GM21423 (cell line): ENCODE measurements at regions not wholly inside any gene's neighbourhood (a gene's known extent, or its start where the extent isn't known, plus 50 kb on each side); places are given as distances from the start of the nearest gene placed in this dataset.
"Not testable (repeated sequence)": the region's sequence is repeated elsewhere in the genome, so short reads cannot be mapped to it uniquely, and the experiment has no call there.

Source experiments
- ATAC-seq: cut with Tn5 transposase; IDR thresholded peaks from one replicate; pipeline ENCODE4 v1.9.1; 2021; ENCODE audit warnings: mild to moderate bottlenecking, moderate library complexity; ENCODE audit not compliant: unreplicated experiment

DNA sequence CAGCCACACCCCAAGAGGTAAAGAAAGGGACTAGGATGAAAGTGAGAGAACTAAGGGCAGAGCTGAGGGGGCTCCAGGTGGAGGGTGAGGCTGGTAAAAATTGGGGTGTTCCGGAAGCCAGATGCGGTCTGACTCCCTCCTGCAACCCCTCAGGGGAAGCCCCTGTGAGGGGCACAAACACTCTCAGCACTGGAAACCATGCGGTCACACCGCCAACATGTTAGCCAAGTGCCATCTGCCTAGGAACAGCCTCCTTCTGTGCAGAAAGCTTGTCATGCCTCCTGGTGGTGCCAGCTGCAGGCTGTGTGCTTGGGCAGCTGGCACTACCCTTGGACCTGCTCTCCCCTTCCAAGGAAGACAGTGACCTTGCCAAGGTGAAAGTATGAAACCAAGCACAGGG is 83.5 kb upstream of the RPL38 start:
- no peak for ATAC-seq

DNA sequence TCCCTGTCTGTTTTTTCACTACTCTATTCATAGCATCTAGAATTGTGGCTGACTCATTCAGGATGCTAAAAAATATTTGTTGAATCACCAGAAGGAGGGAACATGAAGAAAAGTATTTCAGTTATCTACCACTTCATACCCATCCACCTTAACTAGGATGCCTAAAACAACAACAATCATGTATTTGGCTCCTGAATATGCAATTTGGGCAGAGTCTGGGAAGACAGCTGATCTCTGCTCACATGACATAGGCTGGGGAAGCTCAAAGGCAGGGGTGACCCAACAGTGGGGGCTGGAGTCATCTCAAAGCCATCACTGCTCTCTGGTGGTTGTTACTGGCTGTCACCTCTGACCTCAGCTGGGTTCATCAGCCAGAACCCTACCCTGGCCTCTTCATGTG is 80.1 kb upstream of the RPL38 start:
- ATAC-seq = no peak

DNA sequence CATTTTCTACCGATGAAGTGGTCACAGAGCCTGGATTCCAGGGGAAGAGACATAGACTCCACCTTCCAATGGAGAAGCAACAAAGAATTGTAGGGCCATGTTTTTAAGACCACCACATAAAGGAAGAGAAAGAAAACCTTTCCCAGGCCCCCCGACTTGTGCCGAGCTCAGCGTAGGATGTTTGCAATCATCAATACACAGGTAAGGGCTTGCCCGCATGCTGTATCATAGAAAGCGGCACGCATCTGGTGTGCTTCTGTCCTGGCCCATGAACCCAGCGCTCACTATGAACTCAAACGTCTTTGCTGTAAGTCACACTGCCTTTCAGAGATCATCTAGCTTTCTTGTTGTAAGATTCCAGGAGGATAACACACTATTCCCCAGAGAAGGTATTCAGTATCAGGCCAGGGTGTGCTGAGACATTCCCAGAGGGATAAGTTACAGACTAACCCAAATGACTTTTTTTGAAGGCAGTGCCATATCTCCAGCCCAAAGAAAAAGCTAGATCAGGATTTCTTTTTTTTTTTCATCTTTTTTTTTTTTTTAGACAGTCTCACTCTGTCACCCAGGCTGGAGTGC is 79.5 kb upstream of the RPL38 start:
- ATAC-seq = no peak

DNA sequence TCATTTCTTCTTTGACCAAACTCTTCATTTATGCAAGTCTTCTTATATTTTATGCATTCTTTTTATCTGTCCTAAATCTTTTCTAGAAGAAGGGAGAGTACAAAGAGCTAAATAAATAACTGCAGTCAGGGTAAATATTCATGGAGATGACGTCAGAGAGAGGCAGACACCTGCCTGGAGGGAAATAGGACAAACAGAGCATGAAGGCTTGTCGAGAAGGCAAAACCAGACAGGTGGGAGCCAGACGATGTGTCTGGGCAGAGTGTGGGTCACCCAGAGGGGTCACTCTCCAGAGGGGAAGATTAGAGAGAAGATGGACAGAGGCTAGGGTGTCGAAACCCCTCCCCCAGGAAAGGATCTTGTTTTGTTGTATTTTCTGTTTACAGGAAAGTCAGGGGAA is 78.3 kb upstream of the RPL38 start:
- ATAC-seq = no peak

DNA sequence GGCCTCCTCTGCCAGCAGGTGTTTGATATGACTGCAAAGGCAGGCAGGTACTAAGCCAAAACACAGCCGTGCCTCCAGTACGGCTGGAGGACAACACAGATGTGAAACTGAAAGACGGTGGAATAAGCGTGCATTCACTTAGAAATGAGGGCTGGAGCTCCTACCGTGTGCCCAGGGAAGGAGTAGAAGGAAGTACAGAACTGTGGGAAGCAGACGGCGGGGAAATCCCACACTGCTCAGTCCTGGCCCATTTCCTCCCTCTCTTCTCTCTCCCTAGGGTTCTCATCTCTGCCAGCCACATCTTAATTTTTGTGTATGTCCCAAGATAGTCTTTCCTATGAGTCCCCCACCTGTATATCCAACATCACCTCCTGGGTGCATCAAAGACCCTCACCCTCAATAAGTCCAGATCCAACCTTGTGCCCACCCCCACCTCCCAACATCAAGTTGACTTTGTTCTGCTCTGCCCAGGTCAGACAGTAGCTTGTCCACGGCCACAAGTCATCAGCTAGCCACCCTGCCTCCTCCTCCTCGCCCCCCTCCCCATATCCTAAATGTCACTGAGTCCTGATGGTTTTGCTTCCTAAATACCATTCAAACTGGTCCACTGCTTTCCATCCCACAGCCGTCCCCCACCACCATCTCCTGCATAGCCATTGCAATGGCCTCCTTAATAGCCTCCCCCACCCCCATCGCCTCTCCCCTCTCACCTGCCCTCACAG is 77.1 kb upstream of the RPL38 start:
- ATAC-seq = no peak

DNA sequence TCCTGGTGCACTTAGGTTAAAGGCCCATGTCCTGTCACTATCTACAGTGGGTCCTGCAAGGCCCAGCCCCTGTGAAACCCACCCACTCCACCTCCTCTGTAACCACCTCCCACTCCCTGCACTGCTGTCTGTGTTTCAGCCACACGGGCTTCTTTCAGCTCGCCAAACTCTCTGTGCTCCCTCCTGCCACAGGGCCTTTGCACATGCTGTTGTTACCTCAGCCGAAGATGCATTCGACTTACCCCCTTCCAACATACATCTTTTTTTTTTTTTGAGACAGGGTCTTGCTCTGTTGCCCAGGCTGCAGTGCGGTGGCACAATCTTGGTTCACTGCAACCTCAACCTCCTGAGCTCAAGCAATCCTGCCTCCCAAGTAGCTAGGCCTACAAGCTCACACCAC is 76.5 kb upstream of the RPL38 start:
- no peak for ATAC-seq

DNA sequence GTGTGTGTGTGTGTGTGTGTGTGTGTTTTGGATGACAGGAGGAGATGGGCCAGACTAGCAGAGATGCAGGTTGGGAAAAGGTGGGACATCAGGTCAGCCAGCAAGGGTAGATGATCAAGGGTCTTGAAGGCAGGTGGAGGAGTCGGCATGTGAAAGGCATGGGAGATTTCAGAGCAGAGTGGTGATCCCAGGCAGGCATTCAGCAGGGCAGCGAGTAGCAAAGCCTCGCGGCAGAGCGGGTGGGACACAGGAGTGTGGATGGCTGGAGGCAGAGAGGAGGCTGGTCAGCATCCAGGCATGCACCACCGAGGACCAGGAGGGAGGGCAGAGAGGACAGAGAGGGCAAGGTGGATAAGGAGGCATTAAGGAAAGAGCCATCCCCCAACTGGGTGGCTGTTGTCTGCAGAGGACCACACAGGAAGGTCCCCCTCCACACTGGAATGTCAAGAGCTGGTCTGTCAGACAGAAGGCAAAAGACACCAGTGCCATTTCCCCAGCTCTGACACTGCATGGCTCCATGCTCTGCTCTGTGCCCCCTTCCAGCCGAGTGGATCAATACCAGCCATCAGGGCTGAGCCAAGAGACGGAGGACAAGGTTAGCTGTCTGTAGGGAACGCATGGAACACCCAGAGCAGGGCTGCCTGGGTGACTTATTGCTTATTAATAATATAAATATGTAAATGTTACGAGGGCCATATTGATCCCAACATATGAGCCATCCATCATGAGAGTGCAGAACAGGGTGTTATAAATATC is 74.8 kb upstream of the RPL38 start:
- ATAC-seq = no peak

DNA sequence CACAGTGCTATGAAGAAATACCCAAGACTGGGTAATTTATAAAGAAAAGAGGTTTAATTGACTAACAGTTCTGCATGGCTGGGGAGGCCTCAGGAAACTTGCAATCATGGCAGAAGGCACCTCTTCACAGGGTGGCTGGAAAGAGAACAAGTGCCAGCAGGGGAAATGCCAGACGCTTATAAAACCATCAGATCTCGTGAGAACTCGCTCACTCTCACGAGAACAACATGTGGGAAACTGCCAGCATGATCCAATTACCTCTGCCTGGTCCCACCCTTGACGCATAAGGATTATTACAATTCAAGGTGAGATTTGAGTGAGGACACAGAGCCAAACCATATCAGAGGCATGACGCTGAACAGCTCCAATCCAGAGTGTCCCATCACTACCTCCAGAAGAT is 73.7 kb upstream of the RPL38 start:
- not testable (repeated sequence) for ATAC-seq

DNA sequence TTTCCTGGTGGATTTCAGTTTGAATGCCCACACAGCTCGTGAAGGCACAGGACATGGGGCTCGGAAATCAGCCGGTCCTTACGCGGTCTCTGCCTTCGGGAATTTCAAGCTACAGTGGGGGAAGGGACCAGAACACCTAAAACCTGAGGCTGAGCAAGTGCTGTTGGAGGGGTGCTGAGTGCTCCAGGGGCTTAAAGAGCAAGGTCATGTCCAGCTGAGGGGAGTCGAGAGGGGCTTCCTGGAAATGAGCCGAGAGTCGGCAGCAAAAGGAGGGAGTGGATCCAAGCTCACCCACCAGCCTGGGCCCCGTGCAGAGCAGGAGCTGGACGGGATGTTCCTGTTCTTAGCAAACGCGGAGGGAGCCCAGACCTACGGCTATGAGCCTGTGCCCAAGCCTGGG is 73.2 kb upstream of the RPL38 start:
- no peak for ATAC-seq

DNA sequence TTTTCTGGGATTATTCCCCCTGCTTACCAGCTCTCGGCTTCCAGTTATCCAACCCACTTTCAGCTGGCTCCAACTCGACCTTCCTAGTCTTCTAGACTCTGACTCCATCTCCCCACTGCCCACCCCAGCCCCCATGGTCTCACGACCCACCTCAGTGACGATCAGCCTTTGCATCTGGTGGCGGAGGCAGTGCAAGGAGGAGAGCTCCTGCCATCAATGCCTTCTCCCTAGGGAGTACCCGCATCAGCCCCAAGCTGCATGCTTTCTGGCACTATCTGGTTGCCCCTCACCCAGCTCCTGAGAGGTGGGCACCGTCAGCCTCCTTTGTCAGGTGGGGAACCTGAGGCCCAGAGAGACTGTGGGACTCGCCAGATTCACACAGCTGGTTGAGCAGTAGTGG is 72.6 kb upstream of the RPL38 start:
- no peak for ATAC-seq

DNA sequence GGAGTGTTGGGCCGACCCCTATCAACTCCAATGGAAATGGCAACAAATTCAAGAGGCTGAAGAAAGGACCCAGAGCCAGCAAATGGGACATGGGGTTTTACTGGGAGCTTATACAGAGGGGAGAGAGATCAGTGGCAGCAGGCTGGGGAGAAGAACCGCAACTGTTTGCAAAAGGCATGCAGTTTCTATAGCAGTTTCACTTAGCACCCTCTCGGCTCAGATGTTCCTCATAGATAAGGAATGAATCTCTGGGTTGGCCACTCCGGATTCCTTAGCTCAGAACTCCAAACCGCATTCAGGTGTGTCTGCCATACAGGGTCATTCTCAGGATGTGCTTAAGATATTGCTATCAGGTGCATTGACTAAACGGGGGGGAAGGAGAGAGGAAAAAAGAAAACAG is 71.1 kb upstream of the RPL38 start:
- no peak for ATAC-seq

DNA sequence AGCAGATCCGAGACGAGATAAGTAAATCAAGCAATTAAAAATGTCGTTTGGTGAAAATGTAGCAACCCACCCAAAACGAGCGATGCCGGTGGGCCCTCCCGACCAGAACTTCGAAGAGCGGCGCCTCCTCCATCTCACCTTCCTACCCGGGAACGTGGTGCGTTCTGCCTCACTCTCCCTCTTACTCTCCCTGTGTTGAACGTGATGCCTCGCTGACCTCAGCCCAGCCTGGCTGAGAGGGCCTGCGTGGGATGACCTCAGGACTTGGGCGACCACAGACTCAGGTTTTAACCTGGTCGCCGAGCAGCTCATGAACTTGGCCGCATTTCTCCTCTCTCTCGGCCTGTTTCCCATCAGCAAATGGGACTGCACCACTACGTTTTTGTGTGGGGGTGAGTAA is 69.7 kb upstream of the RPL38 start:
- ATAC-seq = no peak

DNA sequence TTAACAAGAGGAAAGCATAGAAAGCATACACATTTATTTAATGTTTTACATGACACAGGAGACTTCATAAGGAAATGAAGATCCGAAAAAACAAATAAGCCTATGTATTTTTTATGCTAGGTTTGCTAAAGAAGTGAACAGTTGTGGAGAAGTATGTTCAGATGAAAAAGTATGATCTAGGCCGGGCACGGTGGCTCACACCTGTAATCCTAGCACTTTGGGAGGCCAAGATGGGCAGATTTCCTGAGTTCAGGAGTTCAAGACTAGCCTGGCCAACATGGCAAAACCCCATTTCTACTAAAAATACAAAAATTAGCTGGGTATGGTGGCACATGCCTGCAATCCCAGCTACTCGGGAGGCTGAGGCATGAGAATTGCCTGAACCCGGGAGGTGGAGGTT is 69.2 kb upstream of the RPL38 start:
- ATAC-seq = not testable (repeated sequence)

DNA sequence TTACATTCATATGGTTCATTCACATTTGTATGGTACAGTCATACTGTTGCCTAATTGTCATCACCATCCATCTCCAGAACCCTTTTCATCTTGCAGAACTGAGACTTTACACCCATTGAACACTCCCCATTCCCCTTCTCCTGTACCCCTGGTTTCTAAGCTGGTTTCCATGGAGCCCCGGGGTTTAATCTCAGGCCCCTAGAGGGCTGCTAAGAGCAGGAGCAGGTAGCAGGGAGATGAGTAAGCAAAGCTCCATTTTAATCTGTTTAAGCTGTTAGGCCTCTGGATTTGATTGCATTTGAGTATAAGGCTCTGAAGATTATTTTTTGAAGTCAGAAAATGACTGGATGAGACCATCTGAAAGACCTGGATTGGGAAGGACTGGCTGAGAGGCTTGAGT is 68.5 kb upstream of the RPL38 start:
- ATAC-seq = no peak

DNA sequence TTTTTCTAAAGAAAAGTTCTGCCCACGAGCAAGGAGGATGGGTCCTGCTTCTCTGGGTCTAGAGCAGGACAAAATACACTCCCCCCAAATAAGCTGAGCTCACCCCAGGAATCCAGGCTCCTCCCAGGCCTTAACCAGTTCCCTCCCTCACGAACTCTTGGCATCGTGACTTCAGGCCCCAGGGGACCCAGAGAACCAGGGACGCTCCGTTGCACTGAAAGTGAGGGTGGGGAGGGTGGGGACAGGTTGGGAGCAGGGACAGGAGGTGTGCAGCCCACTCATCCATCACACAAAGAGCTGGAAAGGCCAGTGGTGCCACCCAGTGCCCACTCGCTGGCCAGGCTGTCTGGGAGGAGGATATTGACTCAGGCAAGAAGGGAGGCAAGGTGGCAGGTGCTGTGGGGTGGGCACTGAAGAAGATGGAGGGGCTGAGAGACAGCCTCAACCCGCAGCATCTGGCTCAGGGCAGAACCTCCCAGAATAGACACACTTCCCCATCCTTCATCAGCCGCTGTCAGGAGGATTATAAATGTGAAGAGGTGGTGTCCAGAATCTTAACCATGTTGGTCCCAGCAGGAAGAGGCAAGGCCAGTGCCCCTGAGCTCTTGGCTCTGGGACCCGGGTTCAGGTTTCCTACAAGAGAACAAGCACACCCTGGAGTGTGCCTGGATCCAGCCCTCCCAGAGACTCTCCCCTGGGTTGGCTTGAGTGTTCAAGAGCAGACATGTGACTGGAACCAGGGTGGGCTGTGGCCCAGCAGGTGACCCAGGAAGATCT is 67.9 kb upstream of the RPL38 start:
- ATAC-seq = no peak

DNA sequence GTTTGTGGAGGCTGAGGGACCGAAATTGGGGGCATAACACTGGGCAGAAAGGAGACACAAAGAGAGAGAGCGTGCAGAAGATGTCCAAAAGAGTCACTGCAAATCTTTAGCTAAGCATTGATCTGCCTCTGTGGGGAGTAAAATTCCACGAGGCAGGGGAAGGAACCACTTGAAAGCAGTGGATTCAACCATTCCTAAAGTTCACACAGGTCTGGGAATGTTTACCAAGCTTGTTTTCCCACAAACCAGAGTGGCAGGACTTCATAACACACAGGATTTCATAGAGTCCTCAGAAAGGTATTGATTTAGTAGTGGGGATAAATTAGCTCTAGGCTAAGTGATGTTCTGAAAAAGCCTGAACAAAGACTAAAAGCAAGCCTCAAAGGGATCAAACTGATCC is 66.1 kb upstream of the RPL38 start:
- ATAC-seq = no peak

DNA sequence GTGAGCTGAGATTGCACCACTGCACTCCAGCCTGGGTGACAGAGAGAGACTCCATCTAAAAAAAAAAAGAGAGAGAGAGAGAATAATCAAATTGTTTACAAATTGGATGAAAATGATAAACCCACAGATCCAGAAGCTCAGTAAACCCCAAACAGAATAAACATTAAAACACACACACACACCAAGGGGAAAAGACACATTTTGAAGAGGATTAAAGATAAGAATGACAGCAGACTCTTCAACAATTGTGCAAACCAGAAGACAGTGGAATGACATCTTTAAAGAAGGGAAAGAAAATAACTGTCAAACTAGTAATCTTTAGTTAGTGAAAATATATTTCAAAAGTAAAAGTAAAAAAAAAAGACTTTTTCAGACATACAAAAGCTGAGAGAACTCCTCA is 64.4 kb upstream of the RPL38 start:
- no peak for ATAC-seq

DNA sequence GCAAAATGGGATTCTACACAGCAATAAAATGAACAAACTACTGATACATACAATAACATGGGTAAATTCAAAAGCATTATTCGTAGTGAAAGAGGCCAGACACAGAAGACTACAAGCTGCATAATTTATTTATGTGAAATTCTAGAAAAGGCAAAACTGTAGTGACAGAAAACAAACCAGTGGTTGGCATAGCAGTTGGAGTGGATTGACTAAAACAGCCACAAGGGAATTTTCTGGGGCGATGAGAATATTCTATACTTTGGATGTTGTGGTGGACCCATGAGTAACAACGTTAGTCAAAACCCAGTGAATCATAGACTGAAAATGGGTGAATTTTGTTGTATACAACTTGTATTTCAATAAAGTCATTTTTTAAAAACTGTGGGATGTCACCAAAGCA is 63.2 kb upstream of the RPL38 start:
- ATAC-seq = no peak

DNA sequence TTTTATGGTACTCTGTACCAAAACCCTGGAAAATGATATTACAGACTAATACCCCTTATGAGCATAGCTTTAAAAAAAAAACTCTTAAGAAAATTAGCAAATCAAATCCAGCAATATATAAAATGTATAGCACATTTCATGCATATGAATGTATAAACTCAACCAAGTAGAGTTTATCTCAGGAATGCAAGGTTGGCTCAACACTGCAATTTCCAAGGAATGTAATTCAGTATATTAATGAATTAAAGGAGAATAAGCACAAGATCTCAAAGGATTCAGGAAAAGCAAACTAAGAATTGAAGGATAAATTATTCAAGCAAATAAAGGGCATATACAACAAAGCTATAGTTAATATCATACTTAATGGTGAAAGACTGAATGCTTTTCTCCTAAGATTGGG is 61.9 kb upstream of the RPL38 start:
- ATAC-seq = no peak

DNA sequence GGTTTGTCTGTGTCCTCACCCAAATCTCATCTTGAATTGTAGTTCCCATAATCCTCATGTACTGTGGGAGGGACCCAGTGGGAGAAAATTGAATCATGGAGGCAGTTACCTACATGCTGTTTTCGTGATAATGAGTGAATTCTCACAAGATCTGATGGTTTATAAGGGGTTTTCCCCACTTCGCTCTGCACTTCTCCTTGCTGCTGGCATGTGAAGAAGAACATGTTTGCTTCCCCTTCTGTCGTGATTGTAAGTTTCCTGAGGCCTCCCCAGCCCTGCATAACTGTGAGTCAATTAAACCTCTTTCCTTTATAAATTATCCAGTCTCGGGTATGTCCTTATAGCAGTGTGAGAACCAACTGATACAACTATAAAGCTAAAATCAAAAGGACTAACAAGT is 60.2 kb upstream of the RPL38 start:
- not testable (repeated sequence) for ATAC-seq

DNA sequence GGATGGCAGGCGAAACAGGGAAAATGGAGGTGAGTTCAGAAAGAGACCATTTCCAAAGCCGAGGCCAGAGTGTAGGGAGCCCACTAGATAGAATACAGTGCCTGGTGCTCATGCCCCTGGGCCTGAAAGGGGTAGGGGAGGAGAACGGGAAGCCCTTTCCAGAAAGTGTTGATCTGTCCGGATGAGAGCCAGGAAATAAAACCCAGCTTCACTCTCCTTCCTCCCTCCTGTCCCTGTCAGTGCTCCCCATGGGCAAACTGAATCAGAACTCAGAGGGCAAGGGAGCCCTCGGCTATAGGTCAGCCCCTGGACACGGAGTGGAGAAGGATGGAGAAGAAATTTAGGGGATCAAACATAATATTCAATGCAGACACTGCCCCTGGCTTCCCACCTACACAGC is 57.7 kb upstream of the RPL38 start:
- ATAC-seq = no peak

DNA sequence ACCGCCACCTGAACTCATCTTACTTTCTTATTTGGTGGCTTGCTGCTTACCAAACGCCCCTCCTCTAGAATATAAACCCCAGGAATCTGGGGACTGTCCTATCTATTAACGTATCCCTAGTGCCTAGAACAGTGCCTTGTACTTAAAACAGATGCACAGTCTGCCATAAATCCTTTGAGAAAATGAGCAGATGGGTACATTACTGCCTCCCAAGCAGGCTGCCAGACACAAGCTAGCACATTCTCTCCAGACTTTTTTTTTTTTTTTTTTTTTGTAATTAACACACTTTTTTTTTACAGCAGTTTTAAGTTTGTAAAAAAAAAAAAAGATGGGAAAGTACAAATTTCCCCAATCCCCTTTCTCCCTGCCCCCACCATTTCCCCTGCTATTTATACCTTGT is 57.3 kb upstream of the RPL38 start:
- no peak for ATAC-seq
